HG02759 (cell line): ENCODE measurements at regions not wholly inside any gene's neighbourhood (a gene's known extent, or its start where the extent isn't known, plus 50 kb on each side); places are given as distances from the start of the nearest gene placed in this dataset.

Experiments used
- ATAC-seq: cut with Tn5 transposase; IDR thresholded peaks from one replicate; pipeline ENCODE4 v1.9.1; 2021; ENCODE audit warnings: mild to moderate bottlenecking, moderate library complexity; ENCODE audit not compliant: unreplicated experiment

- ATAC-seq = no peak
These were observed 295.5 kb upstream of the DPYD start for GRCh38 chr1:98216304-98216703.

- ATAC-seq = no peak
These were observed 290.5 kb upstream of the DPYD start for GRCh38 chr1:98211271-98211845.

- ATAC-seq = no peak
These were observed 289.7 kb upstream of the DPYD start for GRCh38 chr1:98210563-98210962.

DNA sequence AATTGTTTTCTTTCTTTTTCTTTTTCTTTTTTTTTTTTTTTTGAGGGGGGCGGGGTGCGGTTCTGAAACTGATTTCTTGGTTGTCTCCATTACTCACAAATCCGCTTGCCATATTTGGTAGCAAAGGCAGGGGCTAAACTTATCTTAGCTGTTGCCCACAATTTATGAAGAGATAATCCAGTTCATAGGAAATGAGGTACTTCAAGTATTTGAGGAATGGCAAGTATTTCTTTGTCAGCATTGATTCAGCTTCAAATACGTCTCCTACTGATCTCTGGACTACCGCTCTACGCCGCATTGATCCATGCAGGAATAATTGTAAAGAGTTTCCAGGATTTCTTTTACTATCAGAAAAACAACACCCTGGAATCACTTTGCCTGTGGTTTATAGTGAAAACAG, 289.2 kb upstream of the DPYD start:
- ATAC-seq = no peak

- no peak for ATAC-seq
These were observed 284.6 kb upstream of the DPYD start for GRCh38 chr1:98205291-98206017.

GRCh38 chr1:98203466-98203865, 282.6 kb upstream of the DPYD start:
- ATAC-seq = no peak

- no peak for ATAC-seq
These were observed 280.8 kb upstream of the DPYD start for GRCh38 chr1:98201666-98202081.

DNA sequence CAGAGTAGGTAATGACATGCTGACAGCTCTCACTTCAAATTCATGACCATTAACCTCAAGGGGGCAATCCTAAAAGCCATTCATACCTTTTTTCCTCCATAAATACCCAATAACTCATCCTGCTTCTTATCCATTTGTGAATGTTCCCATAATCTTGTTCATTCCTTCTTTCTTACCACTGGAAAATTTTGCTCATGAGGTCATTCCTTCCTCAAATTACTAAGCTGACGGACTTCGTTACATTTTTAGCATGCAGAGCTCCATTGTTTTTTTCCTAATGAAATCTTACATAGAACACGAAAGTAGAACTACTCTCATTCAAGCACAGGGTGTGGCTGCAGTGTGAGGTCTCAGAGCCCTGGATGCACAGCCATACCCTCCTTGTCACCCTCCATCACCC, 276.5 kb upstream of the DPYD start:
- no peak for ATAC-seq

DNA sequence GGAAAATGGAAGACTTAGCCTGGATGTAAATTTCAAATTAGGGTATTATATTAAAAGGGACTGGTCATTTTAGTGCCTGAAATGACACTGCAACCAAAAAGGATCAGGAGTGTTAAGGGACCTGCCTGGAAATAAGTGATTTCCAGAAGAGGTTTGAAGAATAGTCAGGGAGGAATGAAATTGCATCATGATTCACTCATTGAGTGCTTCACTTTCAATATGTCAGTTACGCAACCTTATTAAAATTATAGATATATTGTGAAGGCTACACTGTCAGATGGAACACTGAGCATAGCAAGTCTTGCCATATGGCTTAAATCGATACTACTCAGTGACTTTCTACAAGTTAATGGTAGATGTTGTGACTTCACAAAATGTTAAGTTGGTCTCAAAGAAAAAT, 275.2 kb upstream of the DPYD start:
- ATAC-seq = no peak

- no peak for ATAC-seq
These were observed 267.9 kb upstream of the DPYD start for GRCh38 chr1:98188774-98189173.

GRCh38 chr1:98184856-98185255, 264.0 kb upstream of the DPYD start:
- ATAC-seq = no peak

GRCh38 chr1:98181036-98181764, 260.4 kb upstream of the DPYD start:
- ATAC-seq = no peak

DNA sequence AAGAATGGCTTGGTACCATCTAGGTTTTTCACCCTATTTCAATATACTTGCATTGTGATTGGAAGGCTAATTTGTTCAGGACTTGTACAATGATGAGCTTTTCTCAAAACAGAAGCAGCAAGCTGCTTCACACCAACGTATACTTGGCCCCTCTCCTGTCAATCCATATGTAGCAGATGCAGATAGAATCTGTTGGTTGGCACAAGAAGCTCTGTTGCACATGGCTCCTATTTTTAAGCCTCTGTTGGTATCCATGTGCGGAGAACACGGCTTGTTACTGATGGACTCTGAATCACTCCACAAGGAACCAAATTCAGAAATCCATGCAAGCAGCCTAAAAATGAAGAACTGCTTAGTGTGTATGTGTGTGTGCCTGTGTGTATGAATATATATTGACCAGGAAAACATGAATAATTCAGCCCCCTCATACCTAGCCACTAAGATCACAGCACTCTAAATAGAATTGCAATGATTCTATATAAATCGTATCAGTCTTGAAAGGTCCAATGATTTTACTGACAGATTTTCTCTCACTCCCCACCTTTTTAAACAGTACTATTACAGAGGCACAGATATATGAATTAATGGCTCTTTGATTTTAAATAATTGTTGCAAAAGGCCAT, 258.4 kb upstream of the DPYD start:
- no peak for ATAC-seq

GRCh38 chr1:98177751-98178150, 256.9 kb upstream of the DPYD start:
- no peak for ATAC-seq

GRCh38 chr1:98176936-98177335, 256.1 kb upstream of the DPYD start:
- ATAC-seq = no peak

GRCh38 chr1:98176414-98176813, 255.6 kb upstream of the DPYD start:
- ATAC-seq = no peak

DNA sequence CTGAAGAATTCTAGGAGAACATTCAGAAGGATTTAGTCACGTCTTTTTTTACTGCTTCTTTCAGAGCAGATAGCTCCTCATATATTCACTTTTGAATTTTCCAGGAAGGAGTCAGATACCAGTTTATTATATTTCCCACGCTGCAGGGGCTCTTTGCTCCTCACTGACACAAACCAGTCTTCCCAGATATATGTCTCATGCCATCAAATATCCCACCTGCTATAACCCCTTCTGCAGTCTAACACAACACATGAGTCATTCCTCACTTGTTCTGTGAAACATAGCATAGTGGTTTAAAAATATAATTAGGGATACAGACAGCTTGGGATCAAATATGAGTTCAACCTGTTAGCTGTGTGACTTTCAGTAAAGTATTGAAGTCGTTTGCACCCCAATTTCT, 251.7 kb upstream of the DPYD start:
- ATAC-seq = no peak

GRCh38 chr1:98172022-98172421, 251.2 kb upstream of the DPYD start:
- ATAC-seq = no peak

DNA sequence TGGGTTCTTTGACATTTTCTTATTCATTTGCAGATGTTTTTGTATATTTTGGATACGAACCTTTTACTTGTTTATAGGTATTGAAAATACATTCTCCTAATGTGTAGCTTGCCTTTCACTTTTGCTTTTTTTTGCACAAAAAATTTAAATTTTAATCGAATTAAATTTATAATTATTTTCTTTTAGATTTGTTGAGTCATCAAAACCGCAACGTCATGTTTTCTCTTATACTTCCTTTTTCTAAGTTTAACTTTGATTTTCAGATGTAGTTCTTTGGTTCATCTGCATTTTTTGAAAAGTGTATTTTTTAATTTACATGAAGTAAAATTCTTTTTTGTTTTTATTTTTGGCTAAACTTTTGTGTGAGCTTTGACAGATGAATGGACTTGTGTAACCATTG, 243.7 kb upstream of the DPYD start:
- no peak for ATAC-seq

- no peak for ATAC-seq
These were observed 236.9 kb upstream of the DPYD start for GRCh38 chr1:98157524-98158313.

GRCh38 chr1:98147280-98147679, 226.4 kb upstream of the DPYD start:
- ATAC-seq = no peak
